Fibroblast of lung (primary cell): ENCODE measurements at regions not wholly inside any gene's neighbourhood (a gene's known extent, or its start where the extent isn't known, plus 50 kb on each side); places are given as distances from the start of the nearest gene placed in this dataset.

Source experiments
- EZH2 ChIP-seq: IDR thresholded peaks from 2 replicates; pipeline ENCODE4 v1.5.1; 2012; ENCODE audit warnings: low read length, control low read depth, mild to moderate bottlenecking; ENCODE audit errors: missing control alignments
- TF ChIP-seq, protein P1 (sequence below), 2 donors: IDR thresholded peaks in 1 of 2; conservative IDR thresholded peaks in 1 of 2; 1 replicate in 1 of 2; 2 replicates in 1 of 2; pipeline ENCODE4 v1.5.1; 2011 to 2012; ENCODE audit warnings: low read length in 2 of 2, control low read depth in 1 of 2, inconsistent platforms in 1 of 2, low read depth in 1 of 2, mild to moderate bottlenecking in 1 of 2

GRCh38 chr21:20004367-20004766 lies 993.8 kb upstream of the NCAM2 start:
- TF ChIP-seq, protein P1, sequence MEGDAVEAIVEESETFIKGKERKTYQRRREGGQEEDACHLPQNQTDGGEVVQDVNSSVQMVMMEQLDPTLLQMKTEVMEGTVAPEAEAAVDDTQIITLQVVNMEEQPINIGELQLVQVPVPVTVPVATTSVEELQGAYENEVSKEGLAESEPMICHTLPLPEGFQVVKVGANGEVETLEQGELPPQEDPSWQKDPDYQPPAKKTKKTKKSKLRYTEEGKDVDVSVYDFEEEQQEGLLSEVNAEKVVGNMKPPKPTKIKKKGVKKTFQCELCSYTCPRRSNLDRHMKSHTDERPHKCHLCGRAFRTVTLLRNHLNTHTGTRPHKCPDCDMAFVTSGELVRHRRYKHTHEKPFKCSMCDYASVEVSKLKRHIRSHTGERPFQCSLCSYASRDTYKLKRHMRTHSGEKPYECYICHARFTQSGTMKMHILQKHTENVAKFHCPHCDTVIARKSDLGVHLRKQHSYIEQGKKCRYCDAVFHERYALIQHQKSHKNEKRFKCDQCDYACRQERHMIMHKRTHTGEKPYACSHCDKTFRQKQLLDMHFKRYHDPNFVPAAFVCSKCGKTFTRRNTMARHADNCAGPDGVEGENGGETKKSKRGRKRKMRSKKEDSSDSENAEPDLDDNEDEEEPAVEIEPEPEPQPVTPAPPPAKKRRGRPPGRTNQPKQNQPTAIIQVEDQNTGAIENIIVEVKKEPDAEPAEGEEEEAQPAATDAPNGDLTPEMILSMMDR (conservative IDR thresholded peaks at IDR 0.05 in 1 of 2, IDR thresholded peaks at IDR 0.05 in 1 of 2; ENCODE audit: low read depth in 1 of 2, low read length in 2 of 2), result no peak
- no peak for TF ChIP-seq EZH2
